Thyroid gland (tissue), 4 donors: ENCODE measurements at regions not wholly inside any gene's neighbourhood (a gene's known extent, or its start where the extent isn't known, plus 50 kb on each side); places are given as distances from the start of the nearest gene placed in this dataset.

Experiments used
- POLR2A ChIP-seq, 2 donors: fragments of 450-650 bp; IDR thresholded peaks; one replicate each; pipeline ENCODE4 v1.6.1; 2017; ENCODE audit warnings: antibody characterized with exemption in 2 of 2, mild to moderate bottlenecking in 2 of 2, moderate library complexity in 1 of 2
- TF ChIP-seq, protein P1 (sequence below), 6 experiments: fragments of 200-600 bp in 3 of 6; fragments of 450-650 bp in 3 of 6; sonication (generic) in 3 of 6; IDR thresholded peaks; one replicate each; pipeline ENCODE4 v1.5.1; 2016 to 2019; ENCODE audit warnings: antibody characterized with exemption in 6 of 6, mild to moderate bottlenecking in 2 of 6, inconsistent platforms in 1 of 6, moderate library complexity in 1 of 6

DNA sequence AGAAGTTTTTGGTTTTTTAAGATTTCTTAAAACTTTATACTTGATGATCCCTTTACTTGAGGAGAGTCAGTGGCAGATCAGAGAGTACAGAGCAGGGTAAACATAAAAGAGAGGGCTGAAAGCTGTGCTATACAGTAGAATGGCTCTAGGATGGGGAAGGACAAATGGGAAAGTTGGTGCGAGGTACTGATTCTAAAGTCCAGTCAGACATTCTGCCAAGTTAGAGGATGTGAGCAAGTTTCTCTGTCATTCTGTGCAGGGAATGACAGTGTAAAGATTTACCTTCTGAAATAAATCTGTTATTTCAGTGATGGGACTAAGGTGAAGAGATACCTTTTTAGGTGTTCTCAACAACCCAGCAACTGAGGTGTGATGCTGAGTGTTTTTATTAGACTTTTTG, 100.1 kb upstream of the GBE1 start:
- TF ChIP-seq POLR2A (IDR thresholded peaks at IDR 0.05), result no peak
- TF ChIP-seq, protein P1, sequence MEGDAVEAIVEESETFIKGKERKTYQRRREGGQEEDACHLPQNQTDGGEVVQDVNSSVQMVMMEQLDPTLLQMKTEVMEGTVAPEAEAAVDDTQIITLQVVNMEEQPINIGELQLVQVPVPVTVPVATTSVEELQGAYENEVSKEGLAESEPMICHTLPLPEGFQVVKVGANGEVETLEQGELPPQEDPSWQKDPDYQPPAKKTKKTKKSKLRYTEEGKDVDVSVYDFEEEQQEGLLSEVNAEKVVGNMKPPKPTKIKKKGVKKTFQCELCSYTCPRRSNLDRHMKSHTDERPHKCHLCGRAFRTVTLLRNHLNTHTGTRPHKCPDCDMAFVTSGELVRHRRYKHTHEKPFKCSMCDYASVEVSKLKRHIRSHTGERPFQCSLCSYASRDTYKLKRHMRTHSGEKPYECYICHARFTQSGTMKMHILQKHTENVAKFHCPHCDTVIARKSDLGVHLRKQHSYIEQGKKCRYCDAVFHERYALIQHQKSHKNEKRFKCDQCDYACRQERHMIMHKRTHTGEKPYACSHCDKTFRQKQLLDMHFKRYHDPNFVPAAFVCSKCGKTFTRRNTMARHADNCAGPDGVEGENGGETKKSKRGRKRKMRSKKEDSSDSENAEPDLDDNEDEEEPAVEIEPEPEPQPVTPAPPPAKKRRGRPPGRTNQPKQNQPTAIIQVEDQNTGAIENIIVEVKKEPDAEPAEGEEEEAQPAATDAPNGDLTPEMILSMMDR (IDR thresholded peaks at IDR 0.05), result no peak
